K562 (cell line): ENCODE measurements at regions not wholly inside any gene's neighbourhood (a gene's known extent, or its start where the extent isn't known, plus 50 kb on each side); places are given as distances from the start of the nearest gene placed in this dataset.

Experiments used
- ATAC-seq: fragments of 200-7000 bp; cut with Tn5 transposase; 3 replicates; pipeline ENCODE4 v1.9.1; 2020; ENCODE audit warnings: moderate library complexity
- BruUV-seq: library from RNA; stranded (reverse); fragments of 400-500 nt; replicated peaks from 2 replicates; lab custom pipeline; 2021; lab: Mats Ljungman, UMichigan
- CTCF ChIA-PET: fragments of 300-600 bp; formaldehyde crosslinking; extraction: SDS; loops from one replicate; lab custom pipeline; 2021; ENCODE audit warnings: low intra/inter-chr PET ratio; lab: Yijun Ruan, JAX
- POLR2A ChIA-PET: fragments of 300-600, 350-650 bp; sonication (Branson Sonifier 250); formaldehyde crosslinking; extraction: SDS; loops from one replicate; lab custom pipeline; 2021; ENCODE audit warnings: antibody characterized with exemption, inconsistent platforms; lab: Yijun Ruan, JAX
- DNase-seq, 4 experiments: peaks; one replicate each; pipeline versions ENCODE4 v3.0.0 to v3.0.0-alpha.2; 2011 to 2018; ENCODE audit warnings: low spot score in 3 of 4, mixed read lengths in 3 of 4; ENCODE audit errors: extremely low read depth in 1 of 4
- FAIRE-seq: peaks from 2 replicates; lab custom pipeline; 2011; peaks lifted over from hg19 to GRCh38; lab: Jason Lieb, UNC
- H2AFZ ChIP-seq: 2 replicates; pipeline ENCODE4 v1.6.0; 2011; ENCODE audit warnings: low read depth, low read length, control low read depth, inconsistent platforms
- H3K27ac ChIP-seq: fragments of 200-600 bp; 3 replicates; pipeline ENCODE4 v1.8.0; 2011; ENCODE audit warnings: low read depth, mild to moderate bottlenecking, control low read depth, inconsistent platforms, low read length, moderate library complexity, mixed read lengths; ENCODE audit errors: extremely low read depth
- H3K27me3 ChIP-seq, 2 experiments: fragments of 300-600 bp in 1 of 2; 2 replicates in 1 of 2; 3 replicates in 1 of 2; pipeline versions ENCODE4 v1.6.0 to v1.8.0; 2011; ENCODE audit warnings: inconsistent platforms in 2 of 2, low read length in 2 of 2, mild to moderate bottlenecking in 1 of 2, mixed read lengths in 1 of 2, moderate library complexity in 1 of 2; ENCODE audit not compliant: control insufficient read depth in 2 of 2, insufficient read depth in 2 of 2
- H3K36me3 ChIP-seq: fragments of 300-600 bp; 3 replicates; pipeline ENCODE4 v1.8.0; 2011; ENCODE audit warnings: mild to moderate bottlenecking, low read length, inconsistent platforms; ENCODE audit not compliant: control insufficient read depth, insufficient read depth
- H3K4me1 ChIP-seq, 2 experiments: fragments of 200-600 bp in 1 of 2; replicated peaks in 1 of 2; 2 replicates in 1 of 2; 3 replicates in 1 of 2; pipeline versions ENCODE4 v1.5.1 to v1.8.0; 2011; ENCODE audit warnings: inconsistent platforms in 2 of 2, low read length in 2 of 2, mild to moderate bottlenecking in 1 of 2, mixed read lengths in 1 of 2, moderate library complexity in 1 of 2; ENCODE audit not compliant: control insufficient read depth in 2 of 2, insufficient read depth in 2 of 2
- H3K4me2 ChIP-seq: 2 replicates; pipeline ENCODE4 v1.6.1; 2011; ENCODE audit warnings: low read length, control low read depth, inconsistent platforms, mixed read lengths; ENCODE audit not compliant: insufficient read depth
- H3K4me3 ChIP-seq: fragments of 200-600 bp; sonication (generic), shearing (Covaris generic); 2 replicates; pipeline ENCODE4 v1.5.1; 2016; ENCODE audit warnings: control low read depth, inconsistent platforms
- H3K79me2 ChIP-seq: fragments of 200-600 bp; 3 replicates; pipeline ENCODE4 v1.8.0; 2011; ENCODE audit warnings: low read length, inconsistent platforms; ENCODE audit not compliant: control insufficient read depth, insufficient read depth
- H3K9ac ChIP-seq, 2 experiments: 2 replicates each; pipeline versions ENCODE4 v1.6.0 to v1.6.1; 2011; ENCODE audit warnings: low read depth in 2 of 2, low read length in 2 of 2, control low read depth in 1 of 2, inconsistent platforms in 1 of 2, mild to moderate bottlenecking in 1 of 2, mixed read lengths in 1 of 2; ENCODE audit not compliant: insufficient read depth in 1 of 2
- H3K9me1 ChIP-seq: one replicate; pipeline ENCODE4 v1.6.0; 2011; ENCODE audit warnings: inconsistent platforms, mild to moderate bottlenecking, low read length, moderate library complexity; ENCODE audit not compliant: control insufficient read depth, insufficient read depth
- H3K9me3 ChIP-seq: replicated peaks from 2 replicates; pipeline ENCODE4 v1.5.1; 2011; ENCODE audit warnings: low read depth, low read length, inconsistent platforms; ENCODE audit not compliant: control insufficient read depth, insufficient read depth
- H4K20me1 ChIP-seq: replicated peaks from 2 replicates; pipeline ENCODE4 v1.6.1; 2011; ENCODE audit warnings: low read length, inconsistent platforms, mixed read lengths; ENCODE audit not compliant: control insufficient read depth, insufficient read depth
- ARHGAP35 ChIP-seq: fragments of 450-650 bp; IDR thresholded peaks from 2 replicates; pipeline ENCODE4 v1.6.1; 2018; ENCODE audit not compliant: partially characterized antibody
- CHD4 ChIP-seq: fragments of 200-600 bp; sonication (generic); IDR thresholded peaks from 3 replicates; pipeline ENCODE4 v1.6.1; 2012; ENCODE audit warnings: low read depth, mild to moderate bottlenecking, mixed read lengths, low read length, inconsistent platforms; ENCODE audit not compliant: insufficient read depth, insufficient replicate concordance, poor library complexity, severe bottlenecking
- CREB1 ChIP-seq, 2 experiments: sonication (generic) in 1 of 2; formaldehyde crosslinking in 1 of 2; IDR thresholded peaks; 2 replicates each; pipeline versions ENCODE4 v1.6.1 to v1.8.0; 2012 to 2022; ENCODE audit warnings: inconsistent platforms in 1 of 2, mild to moderate bottlenecking in 1 of 2, missing genetic modification reagents in 1 of 2, moderate library complexity in 1 of 2
- CTCF ChIP-seq, 3 experiments: IDR thresholded peaks in 2 of 3; conservative IDR thresholded peaks in 1 of 3; 2 replicates each; pipeline ENCODE4 v1.5.1; 2011 to 2012; ENCODE audit warnings: low read length in 3 of 3, mild to moderate bottlenecking in 3 of 3, control low read depth in 2 of 3, improper control_type of control experiment in 1 of 3, inconsistent platforms in 1 of 3, low read depth in 1 of 3, mixed read lengths in 1 of 3, moderate library complexity in 1 of 3; ENCODE audit not compliant: insufficient read depth in 2 of 3
- DNMT1 ChIP-seq: fragments of 450-650 bp; IDR thresholded peaks from 2 replicates; pipeline ENCODE4 v1.6.1; 2016; ENCODE audit warnings: antibody characterized with exemption, mild to moderate bottlenecking
- FOXJ3 ChIP-seq: sonication (generic); formaldehyde crosslinking; IDR thresholded peaks from 2 replicates; pipeline ENCODE4 v1.4.0; 2020; ENCODE audit warnings: mild to moderate bottlenecking, missing genetic modification reagents
- FOXM1 ChIP-seq, 2 experiments: fragments of 450-650 bp in 1 of 2; sonication (generic) in 1 of 2; formaldehyde crosslinking in 1 of 2; IDR thresholded peaks; 2 replicates each; pipeline versions ENCODE4 v1.6.1 to v1.9.0; 2017 to 2022; ENCODE audit warnings: low read depth in 2 of 2, mild to moderate bottlenecking in 2 of 2, missing genetic modification reagents in 1 of 2, moderate library complexity in 1 of 2
- KLF16 ChIP-seq: IDR thresholded peaks from 2 replicates; pipeline ENCODE4 v1.6.1; 2016; ENCODE audit warnings: antibody characterized with exemption
- NFYB ChIP-seq: IDR thresholded peaks from 2 replicates; pipeline ENCODE4 v1.6.1; 2011; ENCODE audit warnings: mild to moderate bottlenecking, moderate library complexity; ENCODE audit not compliant: insufficient read length; ENCODE audit errors: extremely low read depth
- NR2F6 ChIP-seq: fragments of 450-650 bp; formaldehyde crosslinking; IDR thresholded peaks from 2 replicates; pipeline ENCODE4 v1.4.0; 2020; ENCODE audit warnings: mild to moderate bottlenecking
- OTX1 ChIP-seq: fragments of 450-650 bp; formaldehyde crosslinking; IDR thresholded peaks from 2 replicates; pipeline ENCODE4 v1.4.0; 2022; ENCODE audit warnings: mild to moderate bottlenecking
- PHB2 ChIP-seq: fragments of 450-650 bp; IDR thresholded peaks from 2 replicates; pipeline ENCODE4 v1.6.1; 2017; ENCODE audit warnings: low read depth
- POLR2B ChIP-seq: fragments of 450-650 bp; IDR thresholded peaks from 2 replicates; pipeline ENCODE4 v1.6.1; 2018; ENCODE audit warnings: low read depth; ENCODE audit not compliant: partially characterized antibody
- POLR2G ChIP-seq: fragments of 200-400 bp; formaldehyde crosslinking; IDR thresholded peaks from 2 replicates; pipeline ENCODE4 v1.6.1; 2017; ENCODE audit warnings: low read depth, mild to moderate bottlenecking, antibody characterized with exemption, low read length, moderate library complexity
- RBM15 ChIP-seq: fragments of 200-400 bp; formaldehyde crosslinking; IDR thresholded peaks from 2 replicates; pipeline ENCODE4 v1.6.1; 2018; ENCODE audit warnings: mild to moderate bottlenecking, low read length, moderate library complexity; ENCODE audit not compliant: insufficient read depth
- SRSF7 ChIP-seq: fragments of 200-400 bp; formaldehyde crosslinking; optimal IDR thresholded peaks from 2 replicates; pipeline ENCODE3; 2017; ENCODE audit warnings: mild to moderate bottlenecking, low read depth, low read length
- YY1 ChIP-seq, 3 experiments: IDR thresholded peaks; 2 replicates each; pipeline ENCODE4 v1.6.1; 2011; ENCODE audit warnings: low read length in 2 of 3, mild to moderate bottlenecking in 2 of 3, moderate library complexity in 2 of 3, borderline replicate concordance in 1 of 3, control low read depth in 1 of 3, low read depth in 1 of 3; ENCODE audit not compliant: insufficient read depth in 3 of 3, insufficient replicate concordance in 2 of 3, control insufficient read depth in 1 of 3, insufficient read length in 1 of 3; ENCODE audit errors: extremely low read depth in 1 of 3
- WGBS: fragments of 100-300 bp; shearing (Covaris generic); methylation state at CpG from one replicate; pipeline ENCODE4 v1.1.6; 2016; ENCODE audit warnings: low coverage, mixed read lengths; ENCODE audit not compliant: insufficient coverage; ENCODE audit errors: missing lambda C conversion rate; 5-methylcytosine and 5-hydroxymethylcytosine counted together
- in situ Hi-C: fragments of 300-500 bp; cut with MboI; formaldehyde crosslinking; loops from 4 replicates; pipeline ENCODE4 v1.15.0; 2018; ENCODE audit warnings: inconsistent platforms, mixed read lengths
- intact Hi-C: fragments of 100-400 bp; cut with micrococcal nuclease; formaldehyde crosslinking; loops from 2 replicates; pipeline ENCODE4 v1.14.2; 2022

- intact Hi-C loops: no loop called here
- BruUV-seq: no TSS peak
- CTCF ChIA-PET: interaction anchor here (0.5 kb wide), 1 partner anchor 720 kb away, joined by 3 read pairs; no protein-coding TSS in a partner anchor
Observed at GRCh38 chr2:175356901-175357300, 175.4 kb upstream of the ATP5MC3 start.

More at GRCh38 chr2:175356901-175357300, 175.4 kb upstream of the ATP5MC3 start:
- H3K79me2 ChIP-seq: no peaks in the 10 kb centered on the region
- no peak overlapping the region for H3K4me3 ChIP-seq
- no peak for FAIRE-seq
- H3K27ac ChIP-seq: no peak overlapping the region
- no peaks in the 10 kb centered on the region for H3K36me3 ChIP-seq
- peaks cover 0 to 10% of the 10 kb centered on the region in 2 experiments; a peak in 2 of 5 replicates for H3K27me3 ChIP-seq
- in situ Hi-C loops: no loop called here
- ATAC-seq: no peak
- TF ChIP-seq FOXM1 (IDR thresholded peaks at IDR 0.05; ENCODE audit: low read depth) (no peak), FOXM1 (CRISPR knock-in tag; IDR thresholded peaks at IDR 0.05; ENCODE audit: low read depth) (no peak), YY1 (IDR thresholded peaks at IDR 0.05; ENCODE audit: borderline replicate concordance in 1 of 3, control insufficient read depth in 1 of 3, extremely low read depth in 1 of 3, insufficient read depth in 3 of 3, insufficient read length in 1 of 3, insufficient replicate concordance in 2 of 3, low read depth in 1 of 3, low read length in 2 of 3) (no peak), OTX1 (no peak), SRSF7 (no peak), PHB2 (no peak), ARHGAP35 (no peak), CHD4 (no peak), DNMT1 (no peak), POLR2G (no peak), FOXJ3 (no peak), KLF16 (no peak), CREB1 (IDR thresholded peaks at IDR 0.05) (no peak), CREB1 (CRISPR knock-in tag; IDR thresholded peaks at IDR 0.05) (no peak), RBM15 (no peak), POLR2B (no peak), NFYB (no peak), CTCF (IDR thresholded peaks at IDR 0.05 in 2 of 3, conservative IDR thresholded peaks at IDR 0.05 in 1 of 3; ENCODE audit: insufficient read depth in 2 of 3, low read depth in 1 of 3, low read length in 3 of 3) (no peak), NR2F6 (CRISPR knock-in tag) (no peak)
- H4K20me1 ChIP-seq: no peaks in the 10 kb centered on the region; the same call in 1 of the 2 replicates
- no peaks in the 10 kb centered on the region for H3K9me3 ChIP-seq
- POLR2A ChIA-PET: no interaction called here
- H2AFZ ChIP-seq: no peak overlapping the region
- H3K9me1 ChIP-seq: no peaks in the 10 kb centered on the region
- no peaks in the 10 kb centered on the region for H3K4me1 ChIP-seq
- H3K4me2 ChIP-seq: no peak overlapping the region
- no peak overlapping the region for H3K9ac ChIP-seq
- WGBS: 2% methylated on average over 4 of the region's 4 CpGs
- DNase-seq: no peak
